CD4-positive, alpha-beta T cell treated with Interleukin-12 subunit alpha and Interleukin-12 subunit beta, for 1 hour (primary cell): ENCODE measurements at regions not wholly inside any gene's neighbourhood (a gene's known extent, or its start where the extent isn't known, plus 50 kb on each side); places are given as distances from the start of the nearest gene placed in this dataset.
A peak's percentile ranks its signal among the peaks of the same experiment; 100 is the strongest.

Source experiments
- DNase-seq: peaks from one replicate; pipeline ENCODE4 v3.0.0-alpha.2; 2020

DNA sequence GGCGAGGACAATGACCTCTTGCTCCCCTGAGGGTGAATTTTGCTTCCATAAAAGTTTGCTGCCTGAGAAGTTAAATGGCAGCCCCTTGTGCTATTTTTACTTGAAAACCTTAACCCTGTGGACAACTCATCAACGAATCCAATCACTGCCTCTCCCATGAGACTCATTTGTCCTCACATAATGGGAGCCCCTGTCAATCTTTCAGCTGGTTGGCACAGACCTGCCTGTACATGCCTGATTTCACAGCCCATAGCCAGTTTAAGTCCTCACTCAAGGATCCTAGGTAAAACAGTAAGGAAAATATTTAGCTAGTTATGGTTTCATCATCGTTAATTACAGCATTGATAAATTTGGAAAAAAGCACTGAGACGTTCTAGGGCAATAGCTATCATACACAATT, 207.4 kb downstream of the NHLRC3 start:
- DNase-seq, result no peak

DNA sequence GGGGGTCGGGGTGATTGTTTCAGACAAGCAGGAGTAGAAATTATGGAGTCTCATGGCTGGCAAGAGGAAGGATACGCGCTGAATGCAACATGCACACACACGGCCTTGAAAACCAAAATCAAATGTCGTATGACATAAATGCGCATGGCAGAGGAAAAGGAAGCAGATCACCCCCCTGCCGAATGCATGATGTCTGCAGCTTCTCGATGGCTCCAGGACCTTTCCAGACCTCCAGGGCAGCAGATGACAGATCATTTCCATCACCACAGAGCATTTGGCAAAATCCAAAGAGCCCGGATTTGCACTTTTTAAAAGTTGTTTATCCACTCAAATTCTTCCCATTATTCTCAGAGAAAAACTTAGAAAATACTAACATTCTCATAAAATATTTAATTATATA, 211.7 kb downstream of the NHLRC3 start:
- no peak for DNase-seq

DNA sequence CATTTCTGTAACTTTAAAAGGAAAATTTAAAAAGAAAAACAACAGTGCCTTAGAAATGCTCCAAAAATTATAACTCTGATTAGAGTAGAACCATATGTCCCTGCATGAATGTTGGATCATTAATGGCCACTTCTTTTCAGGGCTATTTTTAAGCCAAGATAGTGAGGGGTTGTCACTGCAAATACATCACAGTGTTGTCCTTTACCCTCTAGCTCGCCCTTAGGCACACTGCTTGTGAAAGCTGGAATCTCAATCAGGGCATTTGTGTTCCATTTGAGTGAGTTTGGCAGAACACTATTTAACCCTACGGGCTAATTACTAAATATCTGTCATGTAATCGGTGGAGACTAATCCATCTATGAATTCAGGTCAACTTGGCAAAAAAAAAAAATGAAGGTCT, 212.2 kb downstream of the NHLRC3 start:
- DNase-seq, result no peak

DNA sequence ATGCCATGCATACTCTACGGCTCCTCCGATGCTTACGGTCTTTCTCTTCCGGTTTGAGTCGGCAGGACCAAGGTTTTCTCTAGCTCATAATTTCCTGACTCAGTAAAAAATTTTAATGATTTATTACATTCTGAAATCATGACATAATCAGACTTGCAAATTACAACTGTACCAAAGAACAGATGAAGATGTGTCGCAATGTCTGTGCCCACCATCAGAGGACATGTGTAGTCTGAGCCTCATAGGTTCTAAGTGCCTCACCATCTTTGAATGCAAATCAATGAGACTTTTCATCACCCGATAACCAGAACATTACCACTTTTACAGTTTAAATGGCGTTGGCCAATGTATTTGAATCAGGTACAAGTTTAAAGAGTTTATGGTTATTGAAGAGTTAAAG, 213.1 kb downstream of the NHLRC3 start:
- no peak for DNase-seq

DNA sequence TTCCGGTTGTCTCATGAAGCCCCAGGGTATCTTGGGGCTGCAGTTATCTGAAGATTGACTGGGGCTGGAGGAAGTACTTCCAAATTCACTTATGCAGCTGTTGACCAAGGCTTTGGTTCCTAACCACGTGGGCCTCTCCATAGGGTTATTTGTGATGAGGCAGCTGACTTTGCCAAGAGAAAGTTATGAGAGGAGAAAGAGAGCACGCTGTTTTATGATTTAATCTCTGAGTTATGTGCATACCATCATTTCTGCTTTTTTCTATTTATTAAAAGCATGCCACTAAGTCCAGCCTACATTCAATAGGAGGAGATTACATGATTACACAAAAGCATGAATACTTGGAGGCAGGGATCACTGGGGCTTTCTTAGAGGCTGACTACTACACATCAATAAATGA, 215.5 kb downstream of the NHLRC3 start:
- DNase-seq, result no peak

GRCh38 chr13:39254601-39255000, 216.3 kb downstream of the NHLRC3 start:
- DNase-seq, result no peak

DNA sequence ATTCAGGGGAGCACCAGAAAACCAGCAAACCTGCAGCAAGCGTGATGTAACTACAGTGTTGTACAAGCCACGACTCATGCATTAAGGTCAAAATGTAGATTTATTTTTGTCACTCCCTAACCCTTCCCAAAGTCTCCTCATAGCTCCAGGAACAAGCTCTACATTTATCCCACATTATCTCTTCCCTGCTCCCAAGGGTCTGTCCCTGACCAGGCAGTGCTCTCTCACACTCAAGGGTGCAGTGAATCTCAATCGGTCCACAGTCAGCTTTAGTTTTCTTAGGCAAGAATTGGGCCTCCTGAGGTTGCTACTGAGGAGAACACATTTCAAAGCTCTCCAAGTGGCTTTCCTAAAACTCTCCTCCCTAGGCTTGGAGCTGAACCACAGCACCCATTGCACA, 219.4 kb downstream of the NHLRC3 start:
- no peak for DNase-seq

- no peak for DNase-seq
These were observed 221.3 kb downstream of the NHLRC3 start for GRCh38 chr13:39259371-39260140.

DNA sequence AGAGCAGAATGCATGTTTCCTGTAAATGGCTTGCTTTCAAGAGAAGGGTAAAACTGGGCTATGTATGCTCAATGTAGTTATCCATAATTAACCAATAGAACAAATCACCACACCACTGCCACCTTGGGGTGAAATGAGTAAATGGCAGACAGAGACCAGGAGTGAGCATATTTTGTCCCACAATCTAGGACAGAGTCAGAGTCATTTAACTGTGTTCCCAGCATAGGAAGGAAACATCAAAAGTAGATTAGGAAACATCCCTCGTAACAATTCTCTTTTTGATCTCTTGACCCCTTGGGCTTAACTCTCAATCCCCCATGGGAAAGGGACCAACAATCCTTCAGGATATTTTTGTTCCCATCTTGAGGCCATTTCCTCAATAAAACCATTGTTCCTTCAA, 224.8 kb downstream of the NHLRC3 start:
- DNase-seq, result peak; percentile 29

DNA sequence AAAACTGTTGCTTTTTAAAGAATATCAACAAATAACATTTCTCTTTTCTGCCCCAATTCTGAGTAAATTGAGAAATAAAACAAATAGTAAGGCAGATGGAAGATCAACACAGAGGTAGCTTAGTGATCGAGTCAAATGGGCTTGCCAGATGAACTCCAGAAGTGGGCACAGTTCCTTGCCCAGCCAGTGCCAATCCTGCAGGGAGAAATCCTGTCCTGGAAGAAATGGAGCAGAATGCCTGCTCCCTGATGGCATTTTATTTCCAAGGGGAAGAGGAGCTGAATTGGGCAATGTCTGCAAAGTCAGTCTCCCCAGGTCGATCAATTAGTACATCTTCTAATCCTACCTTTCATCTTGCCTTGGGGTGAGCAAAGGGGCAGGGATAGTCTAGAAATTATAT, 225.3 kb downstream of the NHLRC3 start:
- no peak for DNase-seq

- no peak for DNase-seq
These were observed 228.2 kb downstream of the NHLRC3 start for GRCh38 chr13:39266426-39266825.

- no peak for DNase-seq
These were observed 230.1 kb downstream of the NHLRC3 start for GRCh38 chr13:39268398-39268797.

GRCh38 chr13:39269004-39269403, 230.7 kb downstream of the NHLRC3 start:
- no peak for DNase-seq

- DNase-seq, result no peak
These were observed 231.2 kb downstream of the NHLRC3 start for GRCh38 chr13:39269411-39269810.

GRCh38 chr13:39272994-39273393, 234.7 kb downstream of the NHLRC3 start:
- no peak for DNase-seq

DNA sequence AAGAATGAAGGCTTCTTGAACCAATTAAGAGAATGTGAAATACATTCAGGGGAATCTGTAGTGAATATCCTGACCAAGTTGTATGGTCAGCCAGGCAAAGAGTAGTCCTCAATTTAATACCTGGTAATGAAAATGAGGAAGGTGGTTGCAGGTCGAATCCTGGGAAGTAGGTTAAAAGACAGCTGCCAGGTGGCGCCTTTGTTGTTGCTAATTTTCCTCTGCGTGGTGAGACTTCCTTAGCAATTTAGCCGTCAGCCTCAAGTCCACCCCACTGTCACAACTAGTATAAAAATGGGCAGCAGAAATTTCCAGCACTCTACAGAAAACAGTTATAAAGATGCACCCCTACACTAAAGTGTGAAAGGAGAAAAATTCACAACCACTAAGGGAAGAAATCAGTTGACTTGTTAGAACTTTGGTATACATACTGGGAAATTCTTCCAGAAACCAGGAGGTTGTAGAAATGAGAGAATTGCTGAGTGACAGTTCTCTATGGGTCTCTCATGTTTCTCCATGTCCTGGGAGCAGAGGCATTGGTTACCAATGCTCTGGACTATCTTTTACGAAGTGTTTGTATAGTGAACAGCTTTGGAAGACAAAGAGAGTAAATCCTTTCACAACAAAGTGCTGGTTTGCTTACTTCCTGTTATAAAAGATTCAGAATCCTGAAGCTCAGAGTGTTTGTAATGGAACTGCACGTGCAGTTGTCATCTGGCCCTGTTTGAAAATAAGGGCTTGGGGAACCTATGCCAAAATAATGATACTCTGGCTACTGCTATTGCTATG, 235.9 kb downstream of the NHLRC3 start:
- DNase-seq, result no peak

DNA sequence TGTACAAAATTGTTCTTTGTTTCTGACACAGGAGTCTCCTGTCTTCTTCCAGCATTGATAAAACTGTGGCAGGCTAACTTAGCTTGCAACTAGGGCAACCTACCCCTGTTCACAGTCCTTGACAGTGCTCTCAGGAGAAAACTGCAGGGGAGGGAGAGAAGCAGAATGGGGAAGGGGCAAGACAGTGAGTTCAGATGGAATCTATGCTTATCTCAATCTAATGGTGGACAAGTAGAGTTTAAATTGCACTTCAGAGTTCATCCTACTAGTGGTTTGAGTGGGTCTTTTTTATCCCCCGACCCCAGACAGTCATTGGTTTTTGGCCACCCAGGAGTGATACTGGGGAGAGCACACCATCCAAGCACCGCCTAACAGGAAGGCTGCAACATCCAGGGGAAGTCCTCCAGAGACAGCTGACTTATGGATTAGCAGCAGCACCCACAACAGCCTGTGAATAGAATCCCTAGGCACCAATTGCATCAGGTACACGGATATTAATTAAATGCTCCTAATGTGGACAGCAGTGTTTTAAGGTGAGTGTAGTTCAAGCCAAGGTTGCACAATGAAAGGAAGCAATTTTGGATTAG, 236.6 kb downstream of the NHLRC3 start:
- DNase-seq, result no peak

- DNase-seq, result no peak
These were observed 240.8 kb downstream of the NHLRC3 start for GRCh38 chr13:39279077-39279476.

DNA sequence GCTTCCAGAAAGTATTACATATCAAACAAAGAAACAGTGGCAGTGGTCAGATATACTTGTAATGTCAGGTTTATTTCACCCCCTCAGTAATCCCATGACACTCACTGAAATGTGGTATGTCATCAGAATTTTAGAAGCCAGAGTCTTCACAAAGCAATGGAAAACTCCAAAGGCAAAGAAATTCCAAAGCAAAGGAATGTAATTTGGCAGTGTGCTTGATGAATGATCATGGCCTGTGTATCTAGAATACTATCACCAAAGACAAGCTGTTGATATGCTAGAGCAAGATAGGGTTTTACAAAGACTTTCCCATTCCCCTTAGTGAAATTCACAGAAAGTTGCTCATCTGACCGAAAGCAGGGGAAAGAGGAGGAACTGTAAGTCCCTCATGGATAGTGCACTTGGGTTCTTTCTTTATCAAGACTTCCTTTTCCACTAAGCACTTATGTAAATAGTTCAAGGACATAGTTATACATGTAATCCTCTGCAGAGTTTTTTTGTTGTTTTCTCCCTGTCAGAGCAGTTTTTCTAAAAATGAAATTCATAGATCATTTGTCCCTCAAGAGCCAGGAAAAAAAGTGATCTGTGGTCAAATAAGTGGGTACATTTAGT, 243.4 kb downstream of the NHLRC3 start:
- DNase-seq, result no peak

- no peak for DNase-seq
These were observed 244.2 kb downstream of the NHLRC3 start for GRCh38 chr13:39282400-39282972.

GRCh38 chr13:39283072-39283471, 244.8 kb downstream of the NHLRC3 start:
- no peak for DNase-seq

DNA sequence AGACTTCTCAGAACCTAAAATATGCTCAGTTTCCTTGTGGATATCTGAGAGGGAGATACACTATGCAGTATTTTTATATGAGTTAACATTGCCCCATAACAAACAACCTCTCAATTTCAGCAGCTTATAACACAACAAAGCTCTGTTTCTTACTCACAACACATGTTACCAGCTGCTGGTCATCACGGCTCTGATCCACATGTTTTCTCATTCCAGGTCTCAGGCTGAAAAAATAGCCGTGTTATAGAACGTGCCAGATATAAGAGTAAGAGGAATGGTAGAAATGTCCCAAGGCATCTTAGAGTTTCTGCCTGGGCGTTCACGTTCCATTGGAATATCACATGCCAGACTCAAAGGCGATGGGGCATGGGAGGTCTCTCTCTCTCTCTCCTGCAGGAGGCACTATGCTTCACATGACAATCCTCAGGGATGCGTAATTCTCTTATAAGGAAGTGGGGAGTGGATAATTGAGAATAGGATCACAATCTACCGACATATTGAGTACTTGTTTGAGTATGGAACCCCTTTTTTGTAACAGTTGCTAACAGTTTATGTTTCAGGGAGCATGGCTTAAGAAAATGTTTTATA, 246.6 kb downstream of the NHLRC3 start:
- DNase-seq, result no peak
